HG02970 (cell line): ENCODE measurements at regions not wholly inside any gene's neighbourhood (a gene's known extent, or its start where the extent isn't known, plus 50 kb on each side); places are given as distances from the start of the nearest gene placed in this dataset.

ENCODE experiments used
- ATAC-seq: cut with Tn5 transposase; IDR thresholded peaks from one replicate; pipeline ENCODE4 v1.9.1; 2021; ENCODE audit warnings: mild to moderate bottlenecking, moderate library complexity, moderate number of reproducible peaks; ENCODE audit not compliant: unreplicated experiment, low FRiP score

- no peak for ATAC-seq
These were observed 371.7 kb downstream of the TNS1 start for GRCh38 chr2:217631115-217631514.

GRCh38 chr2:217629347-217629746, 373.4 kb downstream of the TNS1 start:
- no peak for ATAC-seq

- no peak for ATAC-seq
These were observed 374.7 kb downstream of the TNS1 start for GRCh38 chr2:217628061-217628460.

GRCh38 chr2:217626926-217627325, 375.9 kb downstream of the TNS1 start:
- no peak for ATAC-seq

GRCh38 chr2:217625557-217626169, 377.1 kb downstream of the TNS1 start:
- no peak for ATAC-seq

- no peak for ATAC-seq
These were observed 379.4 kb downstream of the TNS1 start for GRCh38 chr2:217623281-217623912.

GRCh38 chr2:217622205-217623060, 380.4 kb downstream of the TNS1 start:
- no peak for ATAC-seq

- no peak for ATAC-seq
These were observed 381.4 kb downstream of the TNS1 start for GRCh38 chr2:217621391-217621801.

GRCh38 chr2:217618744-217619143, 384.1 kb downstream of the TNS1 start:
- no peak for ATAC-seq

GRCh38 chr2:217617616-217618022, 385.2 kb downstream of the TNS1 start:
- no peak for ATAC-seq

GRCh38 chr2:217616936-217617335, 385.9 kb downstream of the TNS1 start:
- ATAC-seq, result no peak

GRCh38 chr2:217615171-217615570, 387.6 kb downstream of the TNS1 start:
- no peak for ATAC-seq

GRCh38 chr2:217614498-217614897, 388.3 kb downstream of the TNS1 start:
- no peak for ATAC-seq

- no peak for ATAC-seq
These were observed 388.7 kb downstream of the TNS1 start for GRCh38 chr2:217614096-217614495.

- no peak for ATAC-seq
These were observed 389.9 kb downstream of the TNS1 start for GRCh38 chr2:217612920-217613319.

- no peak for ATAC-seq
These were observed 390.6 kb downstream of the TNS1 start for GRCh38 chr2:217612211-217612610.

GRCh38 chr2:217611626-217612127, 391.1 kb downstream of the TNS1 start:
- ATAC-seq, result no peak

GRCh38 chr2:217611056-217611455, 391.7 kb downstream of the TNS1 start:
- no peak for ATAC-seq

- no peak for ATAC-seq
These were observed 392.4 kb downstream of the TNS1 start for GRCh38 chr2:217610401-217610814.

- no peak for ATAC-seq
These were observed 392.8 kb downstream of the TNS1 start for GRCh38 chr2:217609952-217610351.

- ATAC-seq, result no peak
These were observed 396.5 kb downstream of the TNS1 start for GRCh38 chr2:217606296-217606695.
